Neural crest cell (in vitro differentiated cells): ENCODE measurements at regions not wholly inside any gene's neighbourhood (a gene's known extent, or its start where the extent isn't known, plus 50 kb on each side); places are given as distances from the start of the nearest gene placed in this dataset.

ENCODE experiments used
- DNase-seq: peaks from one replicate; pipeline ENCODE4 v3.0.0; 2021; ENCODE audit warnings: low read depth, mixed read lengths, low spot score
- H3K27ac Mint-ChIP-seq: one replicate; pipeline ENCODE4 v1.8.0; 2021; ENCODE audit warnings: mild to moderate bottlenecking, mixed read lengths; ENCODE audit not compliant: unreplicated experiment
- H3K27me3 Mint-ChIP-seq: 2 replicates; pipeline ENCODE4 v1.8.0; 2021; ENCODE audit warnings: low read depth, mild to moderate bottlenecking, mixed read lengths
- H3K36me3 Mint-ChIP-seq: 2 replicates; pipeline ENCODE4 v1.8.0; 2021; ENCODE audit warnings: low read depth, mild to moderate bottlenecking, mixed read lengths
- H3K4me1 Mint-ChIP-seq: 2 replicates; pipeline ENCODE4 v1.8.0; 2021; ENCODE audit warnings: mixed read lengths
- H3K4me3 Mint-ChIP-seq: one replicate; pipeline ENCODE4 v1.8.0; 2021; ENCODE audit warnings: mild to moderate bottlenecking, mixed read lengths
- H3K9me3 Mint-ChIP-seq: 2 replicates; pipeline ENCODE4 v1.8.0; 2021; ENCODE audit warnings: mixed read lengths
- CTCF ChIP-seq: fragments of 200-600 bp; sonication (generic); conservative IDR thresholded peaks from 2 replicates; pipeline ENCODE4 v1.5.0; 2021; ENCODE audit warnings: antibody characterized with exemption, mild to moderate bottlenecking

- H3K27ac Mint-ChIP-seq = no peak overlapping the region
- H3K9me3 Mint-ChIP-seq = peaks cover 6% of the 10 kb centered on the region
- H3K27me3 Mint-ChIP-seq = no peaks in the 10 kb centered on the region
- H3K4me1 Mint-ChIP-seq = no peaks in the 10 kb centered on the region
- no peak for DNase-seq
- H3K36me3 Mint-ChIP-seq = no peaks in the 10 kb centered on the region
- no peak overlapping the region for H3K4me3 Mint-ChIP-seq
- no peak for TF ChIP-seq CTCF
Measured at GRCh38 chrX:42420426-42420825, 357.5 kb downstream of the PPP1R2C start.

GRCh38 chrX:42415636-42416035 lies 362.3 kb downstream of the PPP1R2C start:
- H3K27me3 Mint-ChIP-seq = no peaks in the 10 kb centered on the region
- no peaks in the 10 kb centered on the region for H3K4me1 Mint-ChIP-seq
- no peak overlapping the region for H3K4me3 Mint-ChIP-seq
- peaks cover 7% of the 10 kb centered on the region for H3K9me3 Mint-ChIP-seq
- TF ChIP-seq CTCF = no peak
- no peak for DNase-seq
- peaks cover 4% of the 10 kb centered on the region for H3K36me3 Mint-ChIP-seq
- no peak overlapping the region for H3K27ac Mint-ChIP-seq

GRCh38 chrX:42414057-42414456 lies 363.9 kb downstream of the PPP1R2C start:
- H3K4me3 Mint-ChIP-seq = no peak overlapping the region
- no peak for DNase-seq
- TF ChIP-seq CTCF = no peak
- H3K27ac Mint-ChIP-seq = no peak overlapping the region
- no peaks in the 10 kb centered on the region for H3K4me1 Mint-ChIP-seq
- peaks cover 4% of the 10 kb centered on the region for H3K36me3 Mint-ChIP-seq
- peaks cover 12% of the 10 kb centered on the region for H3K9me3 Mint-ChIP-seq
- no peaks in the 10 kb centered on the region for H3K27me3 Mint-ChIP-seq

- no peak for DNase-seq
- no peak overlapping the region for H3K27ac Mint-ChIP-seq
- TF ChIP-seq CTCF = no peak
- H3K27me3 Mint-ChIP-seq = no peaks in the 10 kb centered on the region
- peaks cover 2% of the 10 kb centered on the region for H3K9me3 Mint-ChIP-seq
- H3K36me3 Mint-ChIP-seq = no peaks in the 10 kb centered on the region
- no peak overlapping the region for H3K4me3 Mint-ChIP-seq
- H3K4me1 Mint-ChIP-seq = no peaks in the 10 kb centered on the region
Measured at GRCh38 chrX:42399632-42400024, 378.3 kb downstream of the PPP1R2C start.

GRCh38 chrX:42398967-42399631 lies 378.9 kb downstream of the PPP1R2C start:
- H3K36me3 Mint-ChIP-seq = no peaks in the 10 kb centered on the region
- H3K9me3 Mint-ChIP-seq = no peaks in the 10 kb centered on the region
- no peak for TF ChIP-seq CTCF
- no peak for DNase-seq
- no peak overlapping the region for H3K4me3 Mint-ChIP-seq
- H3K27me3 Mint-ChIP-seq = no peaks in the 10 kb centered on the region
- H3K4me1 Mint-ChIP-seq = no peaks in the 10 kb centered on the region
- no peak overlapping the region for H3K27ac Mint-ChIP-seq

GRCh38 chrX:42396136-42396535 lies 381.8 kb downstream of the PPP1R2C start:
- H3K9me3 Mint-ChIP-seq = no peaks in the 10 kb centered on the region
- no peak for TF ChIP-seq CTCF
- no peaks in the 10 kb centered on the region for H3K4me1 Mint-ChIP-seq
- no peaks in the 10 kb centered on the region for H3K36me3 Mint-ChIP-seq
- no peak overlapping the region for H3K27ac Mint-ChIP-seq
- no peak for DNase-seq
- H3K4me3 Mint-ChIP-seq = no peak overlapping the region
- no peaks in the 10 kb centered on the region for H3K27me3 Mint-ChIP-seq
